GM23248 (cell line): ENCODE measurements at regions not wholly inside any gene's neighbourhood (a gene's known extent, or its start where the extent isn't known, plus 50 kb on each side); places are given as distances from the start of the nearest gene placed in this dataset.

Experiments
- DNase-seq: peaks from one replicate; pipeline ENCODE4 v3.0.0-alpha.2; 2015
- H2AFZ ChIP-seq: fragments of 200-600 bp; sonication (generic); 2 replicates; pipeline ENCODE4 v1.6.1; 2016; ENCODE audit warnings: antibody characterized with exemption
- H3F3A ChIP-seq: fragments of 200-600 bp; sonication (generic); 2 replicates; pipeline ENCODE4 v1.6.1; 2016; ENCODE audit warnings: mild to moderate bottlenecking, antibody characterized with exemption, mixed run types; ENCODE audit not compliant: insufficient read depth
- H3K27ac ChIP-seq: fragments of 200-600 bp; sonication (generic); 2 replicates; pipeline ENCODE4 v1.5.1; 2016; ENCODE audit warnings: mild to moderate bottlenecking
- H3K27me3 ChIP-seq: fragments of 200-600 bp; sonication (generic); replicated peaks from 2 replicates; pipeline ENCODE4 v1.6.1; 2016; ENCODE audit warnings: mild to moderate bottlenecking; ENCODE audit not compliant: insufficient read depth
- H3K36me3 ChIP-seq: fragments of 200-600 bp; sonication (generic); 2 replicates; pipeline ENCODE4 v1.6.1; 2016; ENCODE audit warnings: low read depth, mild to moderate bottlenecking
- H3K4me1 ChIP-seq: fragments of 200-600 bp; sonication (generic); 2 replicates; pipeline ENCODE4 v1.6.1; 2016; ENCODE audit warnings: mild to moderate bottlenecking; ENCODE audit not compliant: insufficient read depth
- H3K4me2 ChIP-seq: fragments of 200-600 bp; sonication (generic); one replicate; pipeline ENCODE4 v1.6.1; 2016; ENCODE audit warnings: mild to moderate bottlenecking; ENCODE audit not compliant: unreplicated experiment
- H3K4me3 ChIP-seq: fragments of 200-600 bp; sonication (generic); 2 replicates; pipeline ENCODE4 v1.5.1; 2016; ENCODE audit warnings: mild to moderate bottlenecking
- H3K79me2 ChIP-seq: fragments of 200-600 bp; sonication (generic); 2 replicates; pipeline ENCODE4 v1.6.1; 2016; ENCODE audit warnings: mild to moderate bottlenecking; ENCODE audit not compliant: insufficient read depth
- H3K9ac ChIP-seq: fragments of 200-600 bp; sonication (generic); 2 replicates; pipeline ENCODE4 v1.6.1; 2016; ENCODE audit warnings: mild to moderate bottlenecking
- H3K9me2 ChIP-seq: fragments of 200-600 bp; sonication (generic); 2 replicates; pipeline ENCODE4 v1.6.1; 2016; ENCODE audit warnings: mixed run types, mild to moderate bottlenecking, moderate library complexity; ENCODE audit not compliant: insufficient read depth
- H3K9me3 ChIP-seq: fragments of 200-600 bp; sonication (generic); one replicate; pipeline ENCODE4 v1.6.1; 2017; ENCODE audit warnings: low read depth
- H4K20me1 ChIP-seq: fragments of 200-600 bp; sonication (generic); 2 replicates; pipeline ENCODE4 v1.6.0; 2016; ENCODE audit not compliant: insufficient read depth
- EZH2 ChIP-seq: fragments of 200-600 bp; sonication (generic); IDR thresholded peaks from 2 replicates; pipeline ENCODE4 v1.6.1; 2018; ENCODE audit warnings: antibody characterized with exemption, mild to moderate bottlenecking; ENCODE audit not compliant: insufficient read depth, poor library complexity, severe bottlenecking
- EZH2phosphoT487 ChIP-seq: fragments of 200-600 bp; sonication (generic); IDR thresholded peaks from 2 replicates; pipeline ENCODE4 v1.6.1; 2018; ENCODE audit warnings: antibody characterized with exemption, moderate library complexity, mild to moderate bottlenecking, low read depth; ENCODE audit not compliant: insufficient read depth
- WGBS, 2 experiments: methylation state at CpG; one replicate each; pipeline ENCODE4 v1.1.6; 2015 to 2017; ENCODE audit warnings: low lambda C conversion rate in 2 of 2, low coverage in 1 of 2; ENCODE audit errors: missing lambda C conversion rate in 2 of 2; 5-methylcytosine and 5-hydroxymethylcytosine counted together
- in situ Hi-C: fragments of 300-500 bp; cut with MboI; formaldehyde crosslinking; loops from 2 replicates; pipeline ENCODE4 v1.15.0; 2020

- Histone ChIP-seq H3K4me2 (no peak overlapping the region), H3K27ac (no peak overlapping the region), H3K27me3 (no peaks in the 10 kb centered on the region), H2AFZ (no peak overlapping the region), H3K9me2 (no peaks in the 10 kb centered on the region), H3F3A (no peaks in the 10 kb centered on the region), H3K9ac (no peak overlapping the region), H3K4me1 (no peaks in the 10 kb centered on the region), H3K9me3 (no peaks in the 10 kb centered on the region), H4K20me1 (no peaks in the 10 kb centered on the region), H3K36me3 (no peaks in the 10 kb centered on the region), H3K79me2 (no peaks in the 10 kb centered on the region), H3K4me3 (no peak overlapping the region)
- in situ Hi-C loops, result no loop called here
- DNase-seq, result no peak
- WGBS, 2 experiments, result 89 to 92% methylated on average over 6 of the region's 6 CpGs
- TF ChIP-seq EZH2 (no peak), EZH2phosphoT487 (no peak)
Measured at GRCh38 chr7:41312235-41312634, 390.7 kb downstream of the INHBA start.

GRCh38 chr7:41311301-41311700, 391.6 kb downstream of the INHBA start:
- H3K9me2 ChIP-seq, result no peaks in the 10 kb centered on the region
- no peaks in the 10 kb centered on the region for H3K9me3 ChIP-seq
- H3K36me3 ChIP-seq, result no peaks in the 10 kb centered on the region
- H3K9ac ChIP-seq, result no peak overlapping the region
- H3K4me3 ChIP-seq, result no peak overlapping the region
- H2AFZ ChIP-seq, result no peak overlapping the region
- 91 to 94% methylated on average over 3 of the region's 3 CpGs for WGBS, 2 experiments
- H3K27ac ChIP-seq, result no peak overlapping the region
- H3K27me3 ChIP-seq, result no peaks in the 10 kb centered on the region
- in situ Hi-C loops, result no loop called here
- no peak for TF ChIP-seq EZH2phosphoT487
- no peak for TF ChIP-seq EZH2
- no peaks in the 10 kb centered on the region for H4K20me1 ChIP-seq
- H3K79me2 ChIP-seq, result no peaks in the 10 kb centered on the region
- H3K4me1 ChIP-seq, result no peaks in the 10 kb centered on the region
- no peak for DNase-seq
- H3F3A ChIP-seq, result no peaks in the 10 kb centered on the region
- H3K4me2 ChIP-seq, result no peak overlapping the region

GRCh38 chr7:41306486-41306885, 396.4 kb downstream of the INHBA start:
- H3K36me3 ChIP-seq, result no peaks in the 10 kb centered on the region
- no peaks in the 10 kb centered on the region for H4K20me1 ChIP-seq
- H3K4me2 ChIP-seq, result no peak overlapping the region
- WGBS, 2 experiments, result 34 to 43% methylated on average over 2 of the region's 2 CpGs
- no peaks in the 10 kb centered on the region for H3K9me3 ChIP-seq
- TF ChIP-seq EZH2phosphoT487, result no peak
- no peak for TF ChIP-seq EZH2
- no peaks in the 10 kb centered on the region for H3K4me1 ChIP-seq
- H3K27me3 ChIP-seq, result no peaks in the 10 kb centered on the region
- no peaks in the 10 kb centered on the region for H3K79me2 ChIP-seq
- no peak overlapping the region for H3K4me3 ChIP-seq
- no peak for DNase-seq
- in situ Hi-C loops, result no loop called here
- no peaks in the 10 kb centered on the region for H3F3A ChIP-seq
- H3K9ac ChIP-seq, result no peak overlapping the region
- no peak overlapping the region for H3K27ac ChIP-seq
- H3K9me2 ChIP-seq, result no peaks in the 10 kb centered on the region
- no peak overlapping the region; the same call in 1 of the 2 replicates for H2AFZ ChIP-seq

- Histone ChIP-seq H3K27ac (no peak overlapping the region), H3K9me2 (no peaks in the 10 kb centered on the region), H2AFZ (no peak overlapping the region), H3K4me3 (no peak overlapping the region), H4K20me1 (no peaks in the 10 kb centered on the region), H3K9me3 (no peaks in the 10 kb centered on the region), H3K36me3 (no peaks in the 10 kb centered on the region), H3K27me3 (no peaks in the 10 kb centered on the region), H3K4me1 (no peaks in the 10 kb centered on the region), H3F3A (no peaks in the 10 kb centered on the region), H3K4me2 (no peak overlapping the region), H3K9ac (no peak overlapping the region), H3K79me2 (no peaks in the 10 kb centered on the region)
- 87% methylated on average over 1 of the region's 1 CpG for WGBS, 2 experiments
- in situ Hi-C loops, result no loop called here
- TF ChIP-seq EZH2 (no peak), EZH2phosphoT487 (no peak)
- no peak for DNase-seq
Measured at GRCh38 chr7:41305001-41305400, 397.9 kb downstream of the INHBA start.

DNA sequence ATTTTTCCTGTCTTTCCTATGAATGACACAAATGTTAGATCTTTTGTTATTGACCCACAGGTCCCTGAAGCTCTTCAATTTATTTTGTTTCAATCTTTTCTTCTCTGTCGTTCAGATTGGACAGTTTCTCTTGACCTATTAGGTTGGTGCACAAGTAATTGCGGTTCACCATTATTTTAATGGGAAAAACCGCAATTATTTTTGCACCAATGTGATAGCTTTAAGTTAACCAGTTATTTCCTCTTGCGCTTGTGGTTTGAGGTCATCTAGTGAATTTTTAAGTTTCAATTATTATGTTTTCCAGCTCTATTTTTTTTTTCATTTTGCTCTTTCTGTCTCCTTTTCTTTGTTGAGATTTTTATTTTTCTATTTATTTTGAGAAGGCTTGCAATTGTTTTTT, 399.2 kb downstream of the INHBA start:
- DNase-seq, result no peak
- no peak overlapping the region for H2AFZ ChIP-seq
- TF ChIP-seq EZH2, result no peak
- TF ChIP-seq EZH2phosphoT487, result no peak
- no peak overlapping the region for H3K9ac ChIP-seq
- no peaks in the 10 kb centered on the region for H3K4me1 ChIP-seq
- H3F3A ChIP-seq, result no peaks in the 10 kb centered on the region
- no peak overlapping the region for H3K4me2 ChIP-seq
- no peaks in the 10 kb centered on the region for H3K9me3 ChIP-seq
- H4K20me1 ChIP-seq, result no peaks in the 10 kb centered on the region
- H3K4me3 ChIP-seq, result no peak overlapping the region
- H3K79me2 ChIP-seq, result no peaks in the 10 kb centered on the region
- H3K9me2 ChIP-seq, result no peaks in the 10 kb centered on the region
- no peaks in the 10 kb centered on the region for H3K27me3 ChIP-seq
- in situ Hi-C loops, result no loop called here
- no peak overlapping the region for H3K27ac ChIP-seq
- H3K36me3 ChIP-seq, result no peaks in the 10 kb centered on the region
- 82 to 83% methylated on average over 4 of the region's 4 CpGs for WGBS, 2 experiments
